Tibial nerve (tissue), 4 donors: ENCODE measurements at regions not wholly inside any gene's neighbourhood (a gene's known extent, or its start where the extent isn't known, plus 50 kb on each side); places are given as distances from the start of the nearest gene placed in this dataset.

Experiments used
- EP300 ChIP-seq, 2 donors: sonication (generic); formaldehyde crosslinking; IDR thresholded peaks; one replicate each; pipeline ENCODE4 v1.6.1; 2017; ENCODE audit warnings: antibody characterized with exemption in 2 of 2, mild to moderate bottlenecking in 1 of 2
- POLR2A ChIP-seq, 2 donors: fragments of 450-650 bp; IDR thresholded peaks; one replicate each; pipeline ENCODE4 v1.6.1; 2017; ENCODE audit warnings: antibody characterized with exemption in 2 of 2, mild to moderate bottlenecking in 2 of 2, moderate library complexity in 2 of 2
- TF ChIP-seq, protein P1 (sequence below), 5 experiments: fragments of 200-600 bp in 3 of 5; fragments of 450-650 bp in 2 of 5; sonication (generic) in 3 of 5; IDR thresholded peaks; one replicate each; pipeline ENCODE4 v1.5.1; 2016 to 2019; ENCODE audit warnings: antibody characterized with exemption in 5 of 5, mild to moderate bottlenecking in 3 of 5, moderate library complexity in 2 of 5

DNA sequence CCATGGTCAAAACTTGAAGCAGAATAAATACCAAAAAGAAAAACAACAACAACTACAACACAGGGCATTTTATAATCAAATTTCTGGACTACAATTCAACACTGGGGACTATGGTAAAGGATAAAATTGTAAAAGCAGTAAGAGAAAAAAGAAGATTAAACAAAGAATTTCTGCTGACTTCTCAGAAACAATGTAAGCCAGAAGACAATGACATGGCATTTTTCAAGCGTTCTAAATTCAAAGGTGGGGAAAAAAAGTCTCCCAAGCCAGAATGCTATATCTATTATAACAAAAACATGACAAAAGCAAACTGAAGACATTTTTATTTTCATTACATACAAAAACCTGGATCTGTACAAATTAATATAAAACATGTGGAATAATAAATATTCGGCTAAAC, 433.1 kb downstream of the NPHP4 start:
- TF ChIP-seq POLR2A (IDR thresholded peaks at IDR 0.05) (no peak), EP300 (IDR thresholded peaks at IDR 0.05) (no peak)
- TF ChIP-seq, protein P1, sequence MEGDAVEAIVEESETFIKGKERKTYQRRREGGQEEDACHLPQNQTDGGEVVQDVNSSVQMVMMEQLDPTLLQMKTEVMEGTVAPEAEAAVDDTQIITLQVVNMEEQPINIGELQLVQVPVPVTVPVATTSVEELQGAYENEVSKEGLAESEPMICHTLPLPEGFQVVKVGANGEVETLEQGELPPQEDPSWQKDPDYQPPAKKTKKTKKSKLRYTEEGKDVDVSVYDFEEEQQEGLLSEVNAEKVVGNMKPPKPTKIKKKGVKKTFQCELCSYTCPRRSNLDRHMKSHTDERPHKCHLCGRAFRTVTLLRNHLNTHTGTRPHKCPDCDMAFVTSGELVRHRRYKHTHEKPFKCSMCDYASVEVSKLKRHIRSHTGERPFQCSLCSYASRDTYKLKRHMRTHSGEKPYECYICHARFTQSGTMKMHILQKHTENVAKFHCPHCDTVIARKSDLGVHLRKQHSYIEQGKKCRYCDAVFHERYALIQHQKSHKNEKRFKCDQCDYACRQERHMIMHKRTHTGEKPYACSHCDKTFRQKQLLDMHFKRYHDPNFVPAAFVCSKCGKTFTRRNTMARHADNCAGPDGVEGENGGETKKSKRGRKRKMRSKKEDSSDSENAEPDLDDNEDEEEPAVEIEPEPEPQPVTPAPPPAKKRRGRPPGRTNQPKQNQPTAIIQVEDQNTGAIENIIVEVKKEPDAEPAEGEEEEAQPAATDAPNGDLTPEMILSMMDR (IDR thresholded peaks at IDR 0.05) = no peak
